ENCODE measurements at regions not wholly inside any gene's neighbourhood (a gene's known extent, or its start where the extent isn't known, plus 50 kb on each side); places are given as distances from the start of the nearest gene placed in this dataset.

- H3K4me3 ChIP-seq (ENCODE audit: low read depth, low read length) = no peak overlapping the region
- no peak for DNase-seq (ENCODE audit: low read depth)
- TF ChIP-seq MAX (IDR thresholded peaks at IDR 0.05; ENCODE audit: low read depth, low read length) = no peak
- no peak for TF ChIP-seq CTCF (IDR thresholded peaks at IDR 0.05; ENCODE audit: low read depth, low read length)
- no peak for TF ChIP-seq MYC (IDR thresholded peaks at IDR 0.05; ENCODE audit: low read depth, low read length)
- TF ChIP-seq POLR2A (IDR thresholded peaks at IDR 0.05; ENCODE audit: extremely low read depth, insufficient read length) = no peak
These were observed 216.4 kb upstream of the P2RY1 start for GRCh38 chr3:152618529-152618928.

GRCh38 chr3:152619691-152620090 lies 215.2 kb upstream of the P2RY1 start:
- no peak for DNase-seq (ENCODE audit: low read depth)
- TF ChIP-seq MAX (IDR thresholded peaks at IDR 0.05; ENCODE audit: low read depth, low read length) (no peak), MYC (IDR thresholded peaks at IDR 0.05; ENCODE audit: low read depth, low read length) (no peak), CTCF (IDR thresholded peaks at IDR 0.05; ENCODE audit: low read depth, low read length) (no peak), POLR2A (IDR thresholded peaks at IDR 0.05; ENCODE audit: extremely low read depth, insufficient read length) (no peak)
- H3K4me3 ChIP-seq (ENCODE audit: low read depth, low read length) = no peak overlapping the region

- TF ChIP-seq POLR2A (IDR thresholded peaks at IDR 0.05; ENCODE audit: extremely low read depth, insufficient read length) (no peak), CTCF (IDR thresholded peaks at IDR 0.05; ENCODE audit: low read depth, low read length) (no peak), MAX (IDR thresholded peaks at IDR 0.05; ENCODE audit: low read depth, low read length) (no peak), MYC (IDR thresholded peaks at IDR 0.05; ENCODE audit: low read depth, low read length) (no peak)
- H3K4me3 ChIP-seq (ENCODE audit: low read depth, low read length) = no peak overlapping the region
- DNase-seq (ENCODE audit: low read depth) = no peak
These were observed 214.5 kb upstream of the P2RY1 start for GRCh38 chr3:152620395-152620794.

- no peak for DNase-seq (ENCODE audit: low read depth)
These were observed 213.7 kb upstream of the P2RY1 start for GRCh38 chr3:152621006-152621868.

More at GRCh38 chr3:152621006-152621868, 213.7 kb upstream of the P2RY1 start:
- TF ChIP-seq POLR2A (IDR thresholded peaks at IDR 0.05; ENCODE audit: extremely low read depth, insufficient read length) (no peak), MAX (IDR thresholded peaks at IDR 0.05; ENCODE audit: low read depth, low read length) (no peak), CTCF (IDR thresholded peaks at IDR 0.05; ENCODE audit: low read depth, low read length) (no peak), MYC (IDR thresholded peaks at IDR 0.05; ENCODE audit: low read depth, low read length) (no peak)
- no peak overlapping the region for H3K4me3 ChIP-seq (ENCODE audit: low read depth, low read length)

Data from NB4 (cell line).